A549 (cell line): ENCODE measurements at regions not wholly inside any gene's neighbourhood (a gene's known extent, or its start where the extent isn't known, plus 50 kb on each side); places are given as distances from the start of the nearest gene placed in this dataset.

Source experiments
- ATAC-seq, 2 experiments: fragments of 200-7000 bp in 1 of 2; fragments of >200 bp in 1 of 2; cut with Nextera tagmentation in 1 of 2; cut with Tn5 transposase in 1 of 2; 3 replicates each; pipeline versions ENCODE4 v1.8.0 to v1.9.1; 2018 to 2020; ENCODE audit warnings: mild to moderate bottlenecking in 1 of 2, moderate library complexity in 1 of 2
- CTCF ChIA-PET: fragments of 300-600 bp; sonication (Branson Sonifier 250); formaldehyde crosslinking; extraction: SDS; loops from one replicate; lab custom pipeline; 2021; ENCODE audit warnings: antibody characterized with exemption, inconsistent platforms; lab: Yijun Ruan, JAX
- POLR2A ChIA-PET: fragments of 350-600 bp; formaldehyde crosslinking; extraction: SDS; loops from one replicate; lab custom pipeline; 2021; ENCODE audit warnings: antibody characterized with exemption, inconsistent platforms; lab: Yijun Ruan, JAX
- DNase-seq, 2 experiments: peaks; one replicate each; pipeline versions ENCODE4 v3.0.0 to v3.0.0-alpha.2; 2011 to 2016; ENCODE audit warnings: low read depth in 1 of 2, low spot score in 1 of 2
- FAIRE-seq: peaks from 2 replicates; lab custom pipeline; 2011; peaks lifted over from hg19 to GRCh38; lab: Jason Lieb, UNC
- H3K27ac ChIP-seq, 2 experiments: fragments of >200 bp; sonication (Bioruptor Twin); formaldehyde crosslinking; 3 replicates each; pipeline ENCODE4 v1.5.1; 2016 to 2017
- H3K4me1 ChIP-seq: fragments of >200 bp; sonication (Bioruptor Twin); formaldehyde crosslinking; 3 replicates; pipeline ENCODE4 v1.6.1; 2016
- H3K4me2 ChIP-seq: fragments of >200 bp; sonication (Bioruptor Twin); formaldehyde crosslinking; 3 replicates; pipeline ENCODE4 v1.6.1; 2016
- H3K4me3 ChIP-seq: fragments of >200 bp; sonication (Bioruptor Twin); formaldehyde crosslinking; 3 replicates; pipeline ENCODE4 v1.5.1; 2016
- H3K9me3 ChIP-seq: fragments of >200 bp; sonication (Bioruptor Twin); formaldehyde crosslinking; 3 replicates; pipeline ENCODE4 v1.6.1; 2016
- CEBPB ChIP-seq, 2 experiments: fragments of >200 bp in 1 of 2; sonication (Bioruptor Twin) in 1 of 2; formaldehyde crosslinking in 1 of 2; IDR thresholded peaks; 2 replicates each; pipeline ENCODE4 v1.6.1; 2012 to 2016
- CHD4 ChIP-seq: fragments of 200-600 bp; sonication (generic); IDR thresholded peaks from 2 replicates; pipeline ENCODE4 v1.6.1; 2016; ENCODE audit warnings: antibody characterized with exemption, mild to moderate bottlenecking, borderline replicate concordance
- CTCF ChIP-seq: fragments of >200 bp; sonication (Bioruptor Twin); formaldehyde crosslinking; IDR thresholded peaks from 3 replicates; pipeline ENCODE4 v1.5.1; 2016
- E2F6 ChIP-seq: IDR thresholded peaks from 2 replicates; pipeline ENCODE4 v1.6.1; 2012; ENCODE audit warnings: low read depth, borderline replicate concordance
- EHF ChIP-seq: fragments of 250-450 bp; sonication (Bioruptor Pico); IDR thresholded peaks from 2 replicates; pipeline ENCODE4 v1.5.0; 2020; ENCODE audit warnings: mild to moderate bottlenecking
- FOSB ChIP-seq: fragments of 250-450 bp; sonication (Bioruptor Pico); IDR thresholded peaks from 2 replicates; pipeline ENCODE4 v1.5.0; 2020; ENCODE audit warnings: mild to moderate bottlenecking, moderate library complexity
- GATA3 ChIP-seq: IDR thresholded peaks from 2 replicates; pipeline ENCODE4 v1.6.1; 2012; ENCODE audit warnings: borderline replicate concordance
- HES2 ChIP-seq: fragments of >200 bp; sonication (Bioruptor Twin); formaldehyde crosslinking; IDR thresholded peaks from 2 replicates; pipeline ENCODE4 v1.6.1; 2016
- HEYL ChIP-seq: fragments of 250-450 bp; sonication (Bioruptor Pico); IDR thresholded peaks from 2 replicates; pipeline ENCODE4 v1.8.0; 2021; ENCODE audit warnings: mild to moderate bottlenecking, moderate library complexity
- HOXB13 ChIP-seq: fragments of 250-450 bp; sonication (Bioruptor Pico); IDR thresholded peaks from 2 replicates; pipeline ENCODE4 v1.5.0; 2020; ENCODE audit warnings: low read depth, mild to moderate bottlenecking, moderate library complexity
- KDM1A ChIP-seq: fragments of 200-600 bp; sonication (generic); IDR thresholded peaks from 2 replicates; pipeline ENCODE4 v1.6.1; 2016; ENCODE audit warnings: low read depth, mild to moderate bottlenecking
- MAFK ChIP-seq: fragments of 450-650 bp; IDR thresholded peaks from 2 replicates; pipeline ENCODE4 v1.6.1; 2014; ENCODE audit not compliant: partially characterized antibody
- MAX ChIP-seq: IDR thresholded peaks from 2 replicates; pipeline ENCODE4 v1.6.1; 2012
- NPAS2 ChIP-seq: fragments of 250-450 bp; sonication (Bioruptor Pico); IDR thresholded peaks from 2 replicates; pipeline ENCODE4 v1.8.0; 2022; ENCODE audit warnings: mild to moderate bottlenecking, moderate library complexity, borderline replicate concordance
- NR3C1 ChIP-seq: fragments of >200 bp; sonication (Bioruptor Twin); formaldehyde crosslinking; IDR thresholded peaks from 3 replicates; pipeline ENCODE4 v1.6.1; 2017
- PBX3 ChIP-seq: IDR thresholded peaks from 2 replicates; pipeline ENCODE4 v1.6.1; 2012
- POLR2AphosphoS2 ChIP-seq: conservative IDR thresholded peaks from 2 replicates; pipeline ENCODE4 v1.6.1; 2012; ENCODE audit warnings: low read length, improper control_type of control experiment, inconsistent platforms
- RAD21 ChIP-seq, 2 experiments: fragments of >200 bp in 1 of 2; sonication (Bioruptor Twin) in 1 of 2; formaldehyde crosslinking in 1 of 2; IDR thresholded peaks in 1 of 2; conservative IDR thresholded peaks in 1 of 2; 2 replicates in 1 of 2; 3 replicates in 1 of 2; pipeline ENCODE4 v1.6.1; 2012 to 2018; ENCODE audit warnings: inconsistent platforms in 1 of 2
- RCOR1 ChIP-seq: fragments of 150-350 bp; IDR thresholded peaks from 2 replicates; pipeline ENCODE4 v1.6.1; 2014; ENCODE audit warnings: antibody characterized with exemption, low read length, low read depth
- SMC3 ChIP-seq: fragments of >200 bp; sonication (Bioruptor Twin); formaldehyde crosslinking; IDR thresholded peaks from 3 replicates; pipeline ENCODE4 v1.6.1; 2018; ENCODE audit warnings: inconsistent platforms
- TP53 ChIP-seq: fragments of 250-450 bp; sonication (Bioruptor Pico); IDR thresholded peaks from 2 replicates; pipeline ENCODE4 v1.5.0; 2021; ENCODE audit warnings: mild to moderate bottlenecking, moderate library complexity
- USF2 ChIP-seq: fragments of 450-650 bp; IDR thresholded peaks from 2 replicates; pipeline ENCODE4 v1.6.1; 2014; ENCODE audit warnings: antibody characterized with exemption
- ZFP36 ChIP-seq: fragments of 450-650 bp; IDR thresholded peaks from 2 replicates; pipeline ENCODE4 v1.6.1; 2014; ENCODE audit warnings: borderline replicate concordance; ENCODE audit not compliant: partially characterized antibody
- ZSCAN20 ChIP-seq: fragments of 250-450 bp; sonication (Bioruptor Pico); IDR thresholded peaks from 2 replicates; pipeline ENCODE4 v1.8.0; 2022; ENCODE audit warnings: mild to moderate bottlenecking, moderate library complexity
- WGBS: methylation state at CpG from one replicate; pipeline ENCODE4 v1.1.6; 2017; ENCODE audit errors: missing lambda C conversion rate; 5-methylcytosine and 5-hydroxymethylcytosine counted together

- ChIA-PET CTCF (interaction anchor here (0.5 to 2.5 kb wide), 55 partner anchors 9 to 1188 kb away, joined by 3 to 18 read pairs (median 4); no protein-coding TSS in a partner anchor), POLR2A (no interaction called here)
- Histone ChIP-seq H3K4me1 (peaks cover 19% of the 10 kb centered on the region; the same call in 2 of the 3 replicates), H3K4me2 (peak overlapping the region; percentile 69), H3K9me3 (no peaks in the 10 kb centered on the region), H3K4me3 (no peak overlapping the region), H3K27ac (peak overlapping the region; percentile 45 to 75)
- no peak for TF ChIP-seq MAX
- no peak for TF ChIP-seq POLR2AphosphoS2
- TF ChIP-seq NR3C1, result no peak
- TF ChIP-seq NPAS2, result no peak
- TF ChIP-seq FOSB (CRISPR knock-in tag), result no peak
- TF ChIP-seq CEBPB (IDR thresholded peaks at IDR 0.05), result 0 out of 4 replicates have a peak, but pooled peaks of 1 of the 2 experiments have one; percentile 9
- TF ChIP-seq SMC3, result peak; percentile 91
- TF ChIP-seq RAD21 (conservative IDR thresholded peaks at IDR 0.05 in 1 of 2, IDR thresholded peaks at IDR 0.05 in 1 of 2), result peak; percentile 92 to 94
- no peak for TF ChIP-seq HOXB13 (CRISPR knock-in tag)
- no peak for TF ChIP-seq HEYL (CRISPR knock-in tag)
- no peak for TF ChIP-seq USF2
- peak; percentile 86 for TF ChIP-seq CTCF
- ATAC-seq, result peak; percentile 94 to 96
- FAIRE-seq, result no peak
- DNase-seq, result peak; percentile 70 to 75
- 35% methylated on average over 11 of the region's 11 CpGs for WGBS
These were observed 201.3 kb downstream of the JCAD start for GRCh38 chr10:29857843-29858701.

GRCh38 chr10:29856295-29856694 is 203.1 kb downstream of the JCAD start:
- H3K4me2 ChIP-seq, result no peak overlapping the region
- TF ChIP-seq MAFK, result peak; percentile 3
- TF ChIP-seq ZSCAN20 (CRISPR knock-in tag), result no peak
- H3K27ac ChIP-seq, result no peak overlapping the region
- FAIRE-seq, result no peak
- H3K4me3 ChIP-seq, result no peak overlapping the region
- no peak for ATAC-seq
- WGBS, result 60% methylated on average over 3 of the region's 3 CpGs
- ChIA-PET POLR2A (no interaction called here), CTCF (no interaction called here)
- peaks cover 15% of the 10 kb centered on the region; the same call in 2 of the 3 replicates for H3K4me1 ChIP-seq
- no peaks in the 10 kb centered on the region for H3K9me3 ChIP-seq
- no peak for DNase-seq

GRCh38 chr10:29853913-29854312 is 205.5 kb downstream of the JCAD start:
- Histone ChIP-seq H3K9me3 (no peaks in the 10 kb centered on the region), H3K4me3 (no peak overlapping the region), H3K4me2 (no peak overlapping the region), H3K27ac (no peak overlapping the region), H3K4me1 (peaks cover 15% of the 10 kb centered on the region; the same call in 2 of the 3 replicates)
- DNase-seq, result no peak
- ATAC-seq, result no peak
- 84% methylated on average over 4 of the region's 4 CpGs for WGBS
- ChIA-PET POLR2A (no interaction called here), CTCF (interaction anchor here (0.7 to 3.2 kb wide), 6 partner anchors 10 to 427 kb away, joined by 3 to 14 read pairs (median 4); no protein-coding TSS in a partner anchor)
- TF ChIP-seq GATA3 (no peak), TP53 (CRISPR knock-in tag) (no peak), CHD4 (no peak), ZFP36 (no peak), HES2 (no peak), KDM1A (no peak), EHF (CRISPR knock-in tag) (no peak), PBX3 (no peak), RCOR1 (no peak), E2F6 (no peak)
- no peak for FAIRE-seq
